ENCODE measurements at regions not wholly inside any gene's neighbourhood (a gene's known extent, or its start where the extent isn't known, plus 50 kb on each side); places are given as distances from the start of the nearest gene placed in this dataset.

DNA sequence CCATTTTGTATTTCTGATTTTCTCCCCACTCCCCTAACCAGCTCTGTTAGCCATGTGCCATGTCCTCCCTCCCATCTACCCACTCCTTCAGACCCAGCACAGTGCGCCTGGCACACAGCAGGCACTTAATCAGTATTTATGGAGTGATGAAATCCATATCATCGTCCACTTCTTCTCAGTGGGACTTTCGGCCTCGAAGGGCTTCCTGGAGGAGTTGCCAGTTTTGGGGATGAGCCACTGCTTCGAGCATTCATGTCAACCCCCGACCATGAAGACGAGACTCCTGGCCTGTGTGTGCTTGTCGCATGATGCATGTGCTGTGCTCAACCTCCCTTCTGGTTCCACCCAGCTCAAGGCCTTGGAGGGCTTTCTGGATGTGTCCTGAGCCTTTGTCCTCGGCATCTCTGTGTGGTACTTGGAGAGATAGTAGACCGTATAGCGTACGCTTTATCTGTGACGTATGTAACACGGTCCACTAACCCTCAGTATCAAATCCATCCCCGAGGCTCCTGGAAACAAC lies 119.5 kb upstream of the RTL1 start (continued):
- TF ChIP-seq CTCF (conservative IDR thresholded peaks at IDR 0.05; ENCODE audit: low read depth in 2 of 2), result no peak
- TF ChIP-seq NANOG (IDR thresholded peaks at IDR 0.05; ENCODE audit: borderline replicate concordance), result no peak
- no peak for TF ChIP-seq EZH2 (IDR thresholded peaks at IDR 0.05; ENCODE audit: low read depth, unreplicated experiment)
- TF ChIP-seq, protein P1, sequence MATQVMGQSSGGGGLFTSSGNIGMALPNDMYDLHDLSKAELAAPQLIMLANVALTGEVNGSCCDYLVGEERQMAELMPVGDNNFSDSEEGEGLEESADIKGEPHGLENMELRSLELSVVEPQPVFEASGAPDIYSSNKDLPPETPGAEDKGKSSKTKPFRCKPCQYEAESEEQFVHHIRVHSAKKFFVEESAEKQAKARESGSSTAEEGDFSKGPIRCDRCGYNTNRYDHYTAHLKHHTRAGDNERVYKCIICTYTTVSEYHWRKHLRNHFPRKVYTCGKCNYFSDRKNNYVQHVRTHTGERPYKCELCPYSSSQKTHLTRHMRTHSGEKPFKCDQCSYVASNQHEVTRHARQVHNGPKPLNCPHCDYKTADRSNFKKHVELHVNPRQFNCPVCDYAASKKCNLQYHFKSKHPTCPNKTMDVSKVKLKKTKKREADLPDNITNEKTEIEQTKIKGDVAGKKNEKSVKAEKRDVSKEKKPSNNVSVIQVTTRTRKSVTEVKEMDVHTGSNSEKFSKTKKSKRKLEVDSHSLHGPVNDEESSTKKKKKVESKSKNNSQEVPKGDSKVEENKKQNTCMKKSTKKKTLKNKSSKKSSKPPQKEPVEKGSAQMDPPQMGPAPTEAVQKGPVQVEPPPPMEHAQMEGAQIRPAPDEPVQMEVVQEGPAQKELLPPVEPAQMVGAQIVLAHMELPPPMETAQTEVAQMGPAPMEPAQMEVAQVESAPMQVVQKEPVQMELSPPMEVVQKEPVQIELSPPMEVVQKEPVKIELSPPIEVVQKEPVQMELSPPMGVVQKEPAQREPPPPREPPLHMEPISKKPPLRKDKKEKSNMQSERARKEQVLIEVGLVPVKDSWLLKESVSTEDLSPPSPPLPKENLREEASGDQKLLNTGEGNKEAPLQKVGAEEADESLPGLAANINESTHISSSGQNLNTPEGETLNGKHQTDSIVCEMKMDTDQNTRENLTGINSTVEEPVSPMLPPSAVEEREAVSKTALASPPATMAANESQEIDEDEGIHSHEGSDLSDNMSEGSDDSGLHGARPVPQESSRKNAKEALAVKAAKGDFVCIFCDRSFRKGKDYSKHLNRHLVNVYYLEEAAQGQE (IDR thresholded peaks at IDR 0.05; ENCODE audit: unreplicated experiment), result no peak
- no peak for TF ChIP-seq POLR2AphosphoS5 (IDR thresholded peaks at IDR 0.05; ENCODE audit: low read depth)

GRCh38 chr14:101024686-101025085 lies 121.2 kb upstream of the RTL1 start:
- Histone ChIP-seq H3K27me3 (ENCODE audit: insufficient read depth) (no peaks in the 10 kb centered on the region), H4K20me1 (replicated peaks; ENCODE audit: insufficient read depth) (no peaks in the 10 kb centered on the region), H3K4me2 (no peak overlapping the region), H3K9me2 (ENCODE audit: insufficient read depth) (no peaks in the 10 kb centered on the region), H3K27ac (ENCODE audit: low read depth) (no peak overlapping the region), H3K79me2 (replicated peaks; ENCODE audit: insufficient read depth) (no peaks in the 10 kb centered on the region), H3K36me3 (ENCODE audit: insufficient read depth) (no peaks in the 10 kb centered on the region), H3K4me1 (ENCODE audit: insufficient read depth) (no peaks in the 10 kb centered on the region), H3F3A (replicated peaks; ENCODE audit: low read depth) (no peaks in the 10 kb centered on the region), H3K4me3 (no peak overlapping the region), H2AFZ (no peak overlapping the region)
- Mint-ChIP-seq H3K36me3 (ENCODE audit: low read depth) (peaks cover 4% of the 10 kb centered on the region; the same call in 2 of the 3 replicates), H3K27me3 (ENCODE audit: insufficient read depth, low read depth, poor library complexity) (peaks cover 7% of the 10 kb centered on the region), H3K4me3 (no peak overlapping the region), H3K4me1 (no peaks in the 10 kb centered on the region), H3K9me3 (peaks cover 42% of the 10 kb centered on the region), H3K27ac (no peak overlapping the region)
- ATAC-seq (no peak), DNase-seq (ENCODE audit: low spot score) (no peak)
- TF ChIP-seq STAT1 (IDR thresholded peaks at IDR 0.05; ENCODE audit: unreplicated experiment) (no peak), ZNF462 (CRISPR knock-in tag; IDR thresholded peaks at IDR 0.05) (no peak), EZH2phosphoT487 (IDR thresholded peaks at IDR 0.05; ENCODE audit: unreplicated experiment) (no peak), ZNF114 (CRISPR knock-in tag; IDR thresholded peaks at IDR 0.05) (no peak), CTCF (conservative IDR thresholded peaks at IDR 0.05; ENCODE audit: low read depth in 2 of 2) (no peak)
